ENCODE measurements at regions not wholly inside any gene's neighbourhood (a gene's known extent, or its start where the extent isn't known, plus 50 kb on each side); places are given as distances from the start of the nearest gene placed in this dataset.

- no peak for DNase-seq (ENCODE audit: low read depth)
- no peak overlapping the region for H3K4me3 ChIP-seq (ENCODE audit: low read depth, low read length)
- no peak for TF ChIP-seq CTCF (conservative IDR thresholded peaks at IDR 0.05; ENCODE audit: low read depth, low read length)
These were observed 669.9 kb upstream of the PKN2 start for GRCh38 chr1:88014131-88014530.

- no peak for DNase-seq (ENCODE audit: low read depth)
- TF ChIP-seq CTCF (conservative IDR thresholded peaks at IDR 0.05; ENCODE audit: low read depth, low read length): no peak
- H3K4me3 ChIP-seq (ENCODE audit: low read depth, low read length): no peak overlapping the region
These were observed 667.1 kb upstream of the PKN2 start for GRCh38 chr1:88016947-88017346.

GRCh38 chr1:88021529-88021928 lies 662.5 kb upstream of the PKN2 start:
- DNase-seq (ENCODE audit: low read depth): no peak
- no peak overlapping the region for H3K4me3 ChIP-seq (ENCODE audit: low read depth, low read length)
- no peak for TF ChIP-seq CTCF (conservative IDR thresholded peaks at IDR 0.05; ENCODE audit: low read depth, low read length)

DNA sequence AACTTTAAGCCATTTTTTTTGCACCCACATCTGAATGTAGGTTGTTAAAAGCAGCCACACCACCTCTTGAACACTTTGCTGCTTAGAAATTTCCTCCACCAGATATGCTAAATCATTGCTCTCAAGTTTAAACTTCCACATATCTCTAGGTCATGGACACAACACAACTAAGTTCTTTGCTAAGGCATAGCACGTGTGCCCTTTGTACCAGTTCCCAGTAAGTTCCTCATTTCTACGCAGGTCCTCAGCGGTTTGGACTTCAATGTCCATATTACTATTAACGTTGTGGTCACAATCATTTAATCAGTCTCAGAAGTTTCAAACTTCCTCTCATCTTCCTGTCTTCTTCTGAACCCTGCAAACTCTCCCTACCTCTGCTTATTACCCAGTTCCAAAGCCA lies 661.6 kb upstream of the PKN2 start:
- H3K4me3 ChIP-seq (ENCODE audit: low read depth, low read length): no peak overlapping the region
- no peak for DNase-seq (ENCODE audit: low read depth)
- TF ChIP-seq CTCF (conservative IDR thresholded peaks at IDR 0.05; ENCODE audit: low read depth, low read length): no peak

- DNase-seq (ENCODE audit: low read depth): no peak
- H3K4me3 ChIP-seq (ENCODE audit: low read depth, low read length): no peak overlapping the region
- peak; percentile 32 for TF ChIP-seq CTCF (conservative IDR thresholded peaks at IDR 0.05; ENCODE audit: low read depth, low read length)
These were observed 654.9 kb upstream of the PKN2 start for GRCh38 chr1:88029142-88029541.

DNA sequence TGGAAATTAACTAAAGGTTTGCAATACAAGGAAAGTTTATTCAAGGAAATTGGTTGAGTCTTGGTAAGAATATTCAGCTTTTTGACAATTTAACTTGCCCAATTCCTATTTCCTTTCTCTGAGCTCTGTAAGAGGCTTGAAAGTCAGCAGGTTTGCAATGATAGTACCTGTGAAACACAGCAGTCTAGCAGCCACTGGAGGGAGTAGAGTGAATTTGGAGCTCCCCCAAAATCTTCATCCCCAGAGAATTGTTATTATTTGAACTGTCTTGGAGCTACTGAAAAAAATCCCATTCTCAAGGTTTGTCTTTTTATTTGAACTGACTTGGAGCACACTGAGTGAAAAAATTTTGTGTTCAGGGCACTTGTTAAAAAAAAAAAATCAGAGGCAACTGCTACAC lies 654.2 kb upstream of the PKN2 start:
- H3K4me3 ChIP-seq (ENCODE audit: low read depth, low read length): no peak overlapping the region
- no peak for DNase-seq (ENCODE audit: low read depth)
- TF ChIP-seq CTCF (conservative IDR thresholded peaks at IDR 0.05; ENCODE audit: low read depth, low read length): no peak

DNA sequence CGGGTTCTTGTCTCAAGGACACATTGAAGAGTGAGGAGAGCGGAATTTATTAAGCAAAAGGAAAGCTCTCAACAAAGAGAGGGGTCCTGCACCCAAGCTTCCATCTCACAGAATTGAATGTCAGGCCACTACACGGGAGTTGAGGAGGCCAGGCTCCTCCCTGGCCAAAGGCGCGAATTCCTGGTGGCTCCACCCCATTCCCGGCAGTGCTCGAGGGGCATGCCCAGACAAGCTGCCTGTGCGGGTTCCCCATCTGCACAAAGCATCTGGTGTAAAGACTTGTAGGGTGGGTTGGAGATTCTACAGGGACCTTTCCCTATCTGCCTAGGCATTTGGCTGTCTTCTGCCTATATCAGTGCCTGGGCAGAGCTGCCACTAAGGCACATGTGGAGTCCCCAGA lies 648.5 kb upstream of the PKN2 start:
- TF ChIP-seq CTCF (conservative IDR thresholded peaks at IDR 0.05; ENCODE audit: low read depth, low read length): no peak
- no peak for DNase-seq (ENCODE audit: low read depth)

More for the DNA sequence above, 648.5 kb upstream of the PKN2 start:
- H3K4me3 ChIP-seq (ENCODE audit: low read depth, low read length): no peak overlapping the region
